ENCODE measurements at regions not wholly inside any gene's neighbourhood (a gene's known extent, or its start where the extent isn't known, plus 50 kb on each side); places are given as distances from the start of the nearest gene placed in this dataset.

DNA sequence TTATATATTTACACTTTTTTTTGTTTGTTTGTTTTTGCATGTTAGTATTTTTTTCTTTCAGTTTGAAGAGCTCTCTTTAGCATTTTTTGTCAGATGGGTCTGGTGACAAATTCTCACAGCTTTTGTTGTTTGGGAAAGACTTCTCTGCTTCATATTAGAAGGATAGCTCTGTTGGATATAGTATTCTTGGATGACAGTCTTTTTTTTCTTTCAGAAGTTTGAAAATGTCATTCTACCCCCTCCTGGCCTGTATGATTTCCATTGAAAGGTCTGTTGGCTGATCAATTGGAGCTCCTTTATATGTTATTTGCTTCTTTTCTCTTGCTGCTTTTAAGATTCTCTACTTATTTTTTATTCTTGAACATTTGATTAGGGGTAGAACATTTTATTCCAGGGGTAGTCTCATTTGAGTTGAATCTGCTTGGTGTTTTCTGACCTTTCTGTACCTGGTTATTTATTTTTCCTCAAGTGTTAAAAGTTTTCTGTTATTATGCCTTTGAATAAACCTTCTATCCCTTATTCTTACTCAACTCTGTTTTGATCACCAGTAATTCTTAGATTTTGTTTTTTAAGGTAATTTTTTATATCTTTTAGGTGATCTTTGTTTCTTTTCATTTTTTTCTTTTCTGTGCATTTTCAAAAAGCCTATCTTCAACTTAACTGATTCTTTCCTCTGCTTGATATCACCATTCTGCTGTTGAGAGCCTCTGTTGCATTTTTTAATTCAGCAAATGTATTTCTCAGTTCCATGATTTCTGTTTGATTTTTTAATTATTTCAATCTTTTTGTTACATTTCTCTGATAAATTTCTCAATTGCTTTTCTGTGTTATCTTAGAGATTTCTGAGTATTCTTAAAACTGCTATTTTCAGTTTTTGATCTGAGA lies 176.8 kb upstream of the ECI2 start:
- no peak for DNase-seq (ENCODE audit: low read depth in 4 of 4, low spot score in 3 of 4)

DNA sequence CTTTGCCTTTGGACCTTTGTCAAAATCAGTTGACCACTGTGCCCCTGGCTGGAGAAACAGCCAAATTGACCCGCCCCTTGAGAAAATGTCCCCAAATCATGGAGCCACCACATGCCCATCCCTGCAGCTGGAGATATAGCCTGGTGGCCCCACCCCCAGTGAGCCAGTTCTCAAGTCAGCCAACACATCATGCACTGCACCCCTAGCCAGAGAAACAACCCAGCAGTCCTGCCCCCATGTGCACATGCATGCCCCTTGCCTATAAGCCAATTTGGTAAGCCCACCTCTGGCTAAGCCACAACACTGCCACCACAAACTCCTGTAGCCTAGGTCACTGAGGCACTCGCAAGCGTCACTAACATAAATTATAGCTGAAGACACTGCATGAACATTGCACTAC lies 174.2 kb upstream of the ECI2 start:
- DNase-seq (ENCODE audit: low read depth in 4 of 4, low spot score in 3 of 4) = no peak

DNA sequence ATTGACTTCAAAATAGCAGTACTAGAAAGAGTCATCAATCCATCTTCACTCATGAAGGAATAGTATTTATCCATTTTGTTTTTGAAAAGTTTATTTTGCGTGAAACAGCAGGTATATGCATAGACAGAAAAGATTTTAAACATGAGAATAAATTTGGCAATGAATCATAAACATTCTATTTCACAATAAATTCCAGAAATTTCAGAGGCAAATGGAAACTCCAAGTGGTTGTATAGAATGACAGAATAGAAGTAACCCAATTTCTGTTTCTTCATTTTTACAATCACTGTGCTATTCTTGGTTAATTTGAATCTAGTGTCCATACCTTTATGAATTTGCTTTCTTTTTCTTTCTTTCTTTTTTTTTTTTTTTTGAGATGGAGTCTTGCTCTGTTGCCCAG lies 173.0 kb upstream of the ECI2 start:
- no peak for DNase-seq (ENCODE audit: low read depth in 4 of 4, low spot score in 3 of 4)

DNA sequence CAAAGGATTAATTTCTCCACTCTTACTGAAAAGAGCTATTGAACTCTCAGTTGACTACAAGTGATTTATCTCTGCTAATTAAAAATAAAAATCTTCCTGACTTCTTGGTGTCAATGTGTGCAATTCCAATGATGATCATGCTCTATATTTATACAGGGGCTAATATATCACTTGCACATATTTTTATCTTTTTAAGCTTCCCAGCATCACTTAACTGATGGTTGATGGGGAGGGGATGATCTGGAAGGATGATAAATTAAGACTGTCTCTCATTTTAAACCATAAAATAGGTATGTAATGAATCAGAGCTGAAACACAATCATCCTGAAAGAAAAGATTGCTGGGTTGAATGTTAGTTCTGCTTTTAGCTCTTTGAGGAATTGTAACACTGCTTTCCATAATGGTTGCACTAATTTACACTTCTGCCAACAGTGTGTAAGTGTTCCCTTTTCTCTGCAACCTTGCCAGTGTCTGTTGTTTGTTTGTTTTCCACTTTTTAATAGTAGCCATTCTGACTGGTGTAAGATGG lies 169.6 kb upstream of the ECI2 start:
- no peak for DNase-seq (ENCODE audit: low read depth in 4 of 4, low spot score in 3 of 4)

DNA sequence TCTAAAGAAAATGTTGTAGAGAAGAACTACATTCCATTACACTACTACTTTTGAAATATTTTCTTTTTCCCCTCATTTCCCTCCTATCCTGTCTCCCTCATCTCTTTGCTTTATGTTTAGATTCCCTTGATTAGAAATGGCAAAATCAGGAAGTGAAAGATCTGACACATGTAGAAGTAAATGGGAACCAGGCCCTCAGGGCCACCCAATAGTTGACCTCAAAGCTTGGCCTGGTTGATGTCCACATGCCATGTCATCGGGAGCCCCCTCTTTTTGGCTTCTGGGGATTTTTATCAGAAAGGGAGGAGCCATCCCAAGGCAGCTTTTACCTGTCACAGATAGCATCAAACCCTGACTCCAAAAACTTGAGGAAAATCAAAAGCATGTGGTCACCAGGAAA lies 168.3 kb upstream of the ECI2 start:
- DNase-seq (ENCODE audit: low read depth in 4 of 4, low spot score in 3 of 4) = no peak

DNA sequence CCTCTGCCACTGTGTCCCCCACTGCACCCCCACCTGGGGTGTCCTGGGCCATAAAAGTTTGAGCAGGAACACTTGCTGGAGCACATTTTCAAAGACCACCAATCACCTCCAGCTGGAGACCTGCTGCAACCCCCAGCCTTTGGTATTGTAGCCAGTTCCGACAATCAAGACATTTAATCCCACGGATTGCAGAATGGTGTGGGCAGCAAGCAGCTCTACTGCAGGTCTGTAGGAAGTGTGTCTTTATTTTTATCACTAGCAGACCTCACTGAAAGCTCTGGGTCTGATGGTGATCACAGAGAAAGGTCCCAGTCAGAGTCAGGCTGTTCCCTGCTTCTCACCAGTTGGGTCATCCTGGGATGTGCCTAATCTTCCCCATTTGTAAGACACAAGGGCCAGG lies 167.1 kb upstream of the ECI2 start:
- no peak for DNase-seq (ENCODE audit: low read depth in 4 of 4, low spot score in 3 of 4)

DNA sequence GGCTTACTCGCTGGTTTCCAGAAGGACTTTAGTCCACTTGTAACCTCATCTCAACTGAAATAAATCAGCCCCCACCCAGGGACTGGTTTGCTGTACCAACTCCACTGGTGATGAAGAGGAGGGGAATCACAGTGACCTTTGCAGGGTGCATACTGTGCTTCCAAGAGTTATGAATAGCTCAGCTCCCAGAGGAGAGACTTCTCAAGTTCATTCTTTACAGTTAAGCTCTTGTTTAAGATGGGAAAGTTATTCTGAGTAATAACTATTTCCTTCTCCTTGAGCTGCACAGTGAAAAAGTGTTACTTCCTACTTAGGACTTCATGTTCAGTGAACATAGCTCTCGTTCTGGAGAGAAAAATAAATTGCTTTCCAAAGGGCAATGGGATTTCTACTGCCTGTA lies 166.5 kb upstream of the ECI2 start:
- DNase-seq (ENCODE audit: low read depth in 4 of 4, low spot score in 3 of 4) = no peak

DNA sequence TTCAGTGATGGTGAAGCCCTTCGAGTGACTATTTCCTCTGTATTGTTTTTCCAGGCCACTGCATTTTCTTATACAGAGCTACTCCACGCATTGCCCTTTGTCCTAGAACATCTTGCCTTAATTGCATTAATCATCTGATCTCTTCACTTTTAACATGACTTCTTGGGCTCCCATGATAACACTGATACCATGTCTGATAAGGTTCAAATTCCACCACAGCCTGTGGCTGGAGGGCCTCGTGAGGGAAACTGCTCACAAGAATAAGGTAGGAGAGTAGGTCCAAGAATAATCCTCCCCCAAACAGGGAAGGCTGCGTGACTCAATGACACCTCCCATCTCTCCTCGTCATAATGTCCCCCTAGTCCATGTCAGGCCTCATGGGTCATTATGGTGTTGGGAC lies 165.5 kb upstream of the ECI2 start:
- no peak for DNase-seq (ENCODE audit: low read depth in 4 of 4, low spot score in 3 of 4)

DNA sequence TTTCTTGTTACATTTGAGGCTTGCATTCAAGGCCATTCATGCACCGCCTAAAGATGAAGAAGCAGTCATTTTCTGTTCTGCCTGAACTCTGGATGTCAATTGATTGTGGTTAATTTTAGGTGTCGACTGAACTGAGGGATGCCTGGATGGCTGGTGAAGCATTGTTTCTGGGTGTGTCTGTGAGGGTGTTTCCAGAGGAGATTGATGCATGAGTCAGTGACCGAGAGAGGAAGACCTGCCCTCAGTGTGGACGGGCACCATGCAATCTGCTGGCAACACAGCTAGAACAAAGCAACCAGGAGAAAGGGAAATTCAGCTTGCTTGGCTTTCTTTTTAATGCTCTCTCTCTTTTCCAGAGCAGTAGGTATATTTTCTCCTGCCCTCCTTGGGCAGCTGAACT lies 164.1 kb upstream of the ECI2 start:
- no peak for DNase-seq (ENCODE audit: low read depth in 4 of 4, low spot score in 3 of 4)

DNA sequence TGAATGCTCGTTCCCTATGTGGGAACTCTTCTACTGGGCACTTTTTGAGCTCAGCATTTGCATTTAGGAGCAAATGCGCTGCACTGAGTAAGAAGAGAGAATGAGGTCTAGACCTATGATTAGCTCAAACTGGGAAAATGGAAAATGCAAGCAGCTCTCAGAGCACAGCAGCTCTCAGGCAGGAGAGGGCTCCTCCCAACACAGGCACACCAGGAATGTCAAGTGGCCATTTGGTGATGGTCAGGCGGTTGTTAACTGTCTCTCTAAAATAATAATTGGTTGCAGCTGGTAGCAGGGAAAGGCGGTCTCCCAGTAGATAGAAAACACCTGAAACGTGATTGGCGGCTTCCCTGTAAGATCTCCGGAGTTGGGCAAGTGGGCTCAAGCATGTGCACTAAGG lies 162.0 kb upstream of the ECI2 start:
- no peak for DNase-seq (ENCODE audit: low read depth in 4 of 4, low spot score in 3 of 4)

DNA sequence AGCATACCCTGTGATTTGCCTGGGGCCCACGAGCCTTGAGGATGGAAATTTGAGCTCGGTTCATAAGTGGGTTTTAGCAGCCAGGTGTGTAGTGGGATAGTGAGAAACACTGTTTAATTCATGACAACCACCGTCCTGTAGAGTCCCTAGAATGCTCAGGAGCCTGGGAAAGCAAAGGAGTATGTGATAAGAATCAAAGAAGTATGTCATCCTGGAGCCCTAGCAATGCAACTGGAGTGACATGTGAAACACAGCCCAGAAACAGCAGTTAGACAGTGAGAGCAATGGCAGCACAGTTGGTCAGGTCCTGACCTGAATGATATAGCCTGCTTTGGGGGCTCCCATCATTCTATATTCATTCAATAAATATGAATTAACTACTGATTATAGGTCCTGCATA lies 161.2 kb upstream of the ECI2 start:
- DNase-seq (ENCODE audit: low read depth in 4 of 4, low spot score in 3 of 4) = no peak

DNA sequence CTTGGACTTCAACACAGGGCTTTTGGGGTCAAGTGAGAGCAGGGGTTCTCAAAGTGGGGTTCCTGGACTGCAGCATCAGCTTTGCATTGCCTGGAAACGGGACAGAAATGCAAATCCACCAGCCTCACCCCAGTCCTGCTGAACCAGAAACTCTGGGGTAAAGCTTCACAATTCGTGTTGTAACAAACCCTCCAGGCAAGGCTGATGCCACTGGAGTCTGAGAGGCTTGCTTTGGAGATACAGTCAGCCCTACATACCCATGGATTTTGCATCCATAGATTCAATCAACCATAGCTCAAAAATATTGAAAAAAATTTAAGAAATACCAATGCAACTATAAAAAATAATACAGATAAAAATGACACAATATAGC lies 160.4 kb upstream of the ECI2 start:
- DNase-seq (ENCODE audit: low read depth in 4 of 4, low spot score in 3 of 4) = no peak

DNA sequence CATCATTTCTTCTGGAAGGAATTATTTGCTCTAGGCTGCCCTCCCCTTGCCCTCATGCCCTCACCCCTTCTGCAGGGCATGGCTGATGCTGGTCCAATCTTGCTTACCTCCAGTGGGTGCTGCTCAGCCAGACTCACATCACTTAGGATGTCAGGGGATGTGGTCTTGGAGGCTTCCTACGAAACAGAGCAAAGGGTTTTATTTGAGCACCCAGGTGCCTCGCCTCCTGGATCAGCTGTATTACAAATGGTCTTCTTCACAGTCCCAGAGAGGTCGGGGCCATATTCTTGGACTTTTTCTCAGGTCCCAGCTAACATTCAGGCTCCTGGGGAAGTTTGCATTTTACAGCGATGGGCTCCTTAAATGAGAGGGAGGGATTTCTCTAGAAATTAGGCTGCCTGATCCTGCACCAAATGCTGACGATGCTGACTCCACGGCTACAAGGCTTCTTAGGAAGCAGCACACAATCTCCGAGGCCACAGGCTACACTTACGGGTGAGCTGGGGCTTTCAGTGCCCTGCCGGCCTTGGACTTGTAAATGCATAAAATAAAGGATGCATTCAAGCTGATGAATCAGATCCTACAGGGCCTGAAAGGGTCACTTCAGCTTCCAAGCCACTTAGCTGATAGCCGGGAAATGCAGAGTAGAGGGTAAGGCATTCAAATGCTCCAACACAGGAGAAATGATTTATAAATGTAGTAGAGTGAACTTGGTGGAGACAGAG lies 159.8 kb upstream of the ECI2 start:
- no peak for DNase-seq (ENCODE audit: low read depth in 4 of 4, low spot score in 3 of 4)

DNA sequence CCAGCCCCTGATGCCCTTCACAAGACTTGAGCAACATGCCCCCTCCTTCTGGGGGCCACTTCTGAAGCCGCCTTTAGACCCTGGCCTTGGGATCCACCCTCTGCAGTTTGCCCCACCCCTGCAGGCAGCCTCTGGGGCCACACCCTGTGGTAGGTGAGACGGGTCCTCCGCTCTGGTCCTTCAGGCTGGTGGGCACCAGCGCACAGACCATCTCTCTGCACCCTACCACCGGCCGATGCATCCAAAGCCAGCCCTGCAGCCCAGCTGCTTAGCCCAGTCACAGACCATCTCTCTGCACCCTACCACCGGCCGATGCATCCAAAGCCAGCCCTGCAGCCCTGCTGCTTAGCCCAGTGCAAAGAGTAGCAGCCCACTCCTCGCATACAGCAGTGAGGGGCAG lies 159.3 kb upstream of the ECI2 start:
- DNase-seq (ENCODE audit: low read depth in 4 of 4, low spot score in 3 of 4) = no peak

DNA sequence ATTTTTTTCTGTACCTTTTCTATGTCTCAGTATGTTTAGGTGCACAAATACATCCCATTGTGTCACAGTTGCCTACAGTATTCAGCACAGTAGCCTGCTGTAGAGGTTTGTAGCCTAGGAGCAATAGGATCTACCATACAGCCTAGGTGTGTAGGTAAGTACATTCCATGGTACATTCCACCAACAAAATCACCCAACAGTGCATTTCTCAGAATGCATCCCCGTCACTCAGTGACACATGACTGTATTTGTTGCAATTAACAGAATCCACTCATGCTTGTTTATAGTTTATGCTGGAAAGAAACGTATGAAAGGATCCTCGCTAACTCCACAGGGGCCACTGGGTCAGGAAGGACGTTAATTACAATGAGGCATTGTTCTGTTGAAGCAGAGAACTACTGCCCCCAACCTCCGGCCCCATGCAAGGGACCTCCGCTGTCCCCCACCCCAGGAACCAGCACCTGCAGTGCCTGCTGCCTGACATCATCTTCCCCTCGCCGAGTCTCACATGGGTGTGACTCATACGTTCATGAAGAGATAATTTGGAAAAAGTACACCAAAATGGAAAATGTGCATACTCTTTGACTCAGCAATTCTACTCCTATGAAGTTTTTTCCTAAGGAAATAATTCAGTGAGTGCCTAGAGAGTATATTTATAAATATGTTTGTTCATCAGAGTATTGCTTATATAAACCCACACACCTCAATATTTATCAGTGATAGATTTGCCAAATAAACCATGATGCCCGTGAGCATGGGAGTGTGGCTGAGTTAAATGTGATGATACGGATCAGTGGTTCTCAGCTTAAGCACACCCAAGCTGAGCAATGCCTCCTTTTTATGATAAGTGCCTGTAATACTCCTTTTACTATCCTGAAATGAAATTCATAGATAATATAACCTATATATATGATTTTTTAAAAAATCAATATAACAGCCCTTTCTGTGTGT lies 156.4 kb upstream of the ECI2 start:
- DNase-seq (ENCODE audit: low read depth in 4 of 4, low spot score in 3 of 4) = no peak

DNA sequence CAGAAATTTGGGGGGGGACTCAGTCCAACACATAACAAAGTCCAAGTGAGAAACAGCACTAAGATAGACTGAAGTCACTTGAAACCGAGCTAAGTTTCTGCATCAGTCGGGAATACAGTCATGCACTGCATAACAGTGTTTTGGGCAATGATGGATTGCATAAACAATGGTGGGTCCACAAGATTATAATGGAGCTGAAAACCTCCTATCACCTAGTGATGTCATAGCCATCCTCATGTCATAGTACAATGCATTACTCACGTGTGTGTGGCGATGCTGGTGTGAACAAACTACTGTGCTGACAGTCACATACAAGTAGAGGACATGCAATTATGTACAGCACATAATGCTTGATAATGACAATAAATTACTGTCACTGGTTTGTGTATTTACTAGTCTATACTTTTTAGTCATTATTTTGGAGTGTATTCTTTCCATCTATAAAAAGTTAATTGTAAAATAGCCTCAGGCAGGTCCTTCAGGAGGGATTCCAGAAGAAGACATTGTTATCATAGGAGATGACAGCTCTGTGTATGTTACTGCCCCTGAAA lies 154.5 kb upstream of the ECI2 start:
- DNase-seq (ENCODE audit: low read depth in 4 of 4, low spot score in 3 of 4) = no peak

DNA sequence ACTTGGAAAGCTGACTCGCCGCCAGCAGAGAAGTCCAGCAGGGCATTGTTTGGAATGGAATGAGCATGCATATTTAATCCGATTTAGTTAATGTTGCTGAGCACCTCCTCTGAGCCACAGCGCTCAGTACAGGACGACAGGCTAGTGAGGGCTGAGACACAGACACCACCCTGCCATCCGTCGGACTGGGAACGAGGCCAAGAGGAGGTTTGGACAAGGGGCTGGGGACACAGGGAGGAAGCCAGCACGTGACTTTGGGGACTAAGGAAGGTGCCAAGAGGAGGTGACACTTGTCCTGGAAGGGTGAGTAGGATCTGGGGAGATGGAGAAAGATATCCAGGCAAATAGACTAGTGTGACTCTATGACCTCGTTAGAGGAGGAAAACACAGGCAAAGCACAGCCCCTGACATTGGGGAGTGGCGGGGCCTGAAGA lies 152.5 kb upstream of the ECI2 start:
- DNase-seq (ENCODE audit: low read depth in 4 of 4, low spot score in 3 of 4) = no peak

DNA sequence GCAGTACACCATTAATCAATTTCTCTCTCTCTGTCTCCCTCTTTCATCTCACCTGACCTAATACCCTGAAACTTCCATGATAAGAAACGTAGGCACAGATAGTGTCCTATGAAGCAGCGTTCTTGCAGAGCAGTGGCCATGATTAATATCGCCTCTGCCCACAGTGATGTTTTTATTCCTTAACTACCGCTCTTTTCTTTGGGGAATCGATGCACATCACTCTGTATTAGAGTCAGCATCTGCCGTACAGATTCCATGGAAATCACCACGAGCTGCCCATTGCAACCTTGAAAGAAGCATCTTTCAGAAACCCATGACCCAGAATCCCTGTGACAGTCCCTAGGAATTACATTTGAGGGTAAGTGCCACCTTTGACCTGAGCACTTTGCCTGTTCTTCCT lies 152.0 kb upstream of the ECI2 start:
- no peak for DNase-seq (ENCODE audit: low read depth in 4 of 4, low spot score in 3 of 4)

DNA sequence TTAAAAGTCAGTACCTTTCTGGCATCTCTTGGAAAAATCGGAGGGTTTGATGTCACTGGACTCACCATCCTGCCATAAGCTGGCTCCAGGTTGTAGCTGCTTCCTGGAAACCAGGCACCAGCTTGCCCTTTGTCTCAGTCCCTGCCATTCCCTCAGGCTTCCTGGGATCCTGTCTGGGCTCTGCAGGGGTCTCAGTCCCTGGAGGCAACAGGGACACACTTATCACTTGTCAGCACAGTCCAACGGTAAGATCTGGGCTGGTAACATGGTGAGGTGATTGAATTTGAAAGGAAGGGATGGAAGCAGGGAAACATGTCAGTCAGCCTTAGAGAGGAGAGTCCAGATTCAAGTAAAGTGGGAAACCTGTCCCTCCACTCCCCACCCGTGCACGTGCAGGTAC lies 147.6 kb upstream of the ECI2 start:
- no peak for DNase-seq (ENCODE audit: low read depth in 4 of 4, low spot score in 3 of 4)
